ENCODE measurements at regions not wholly inside any gene's neighbourhood (a gene's known extent, or its start where the extent isn't known, plus 50 kb on each side); places are given as distances from the start of the nearest gene placed in this dataset.

DNA sequence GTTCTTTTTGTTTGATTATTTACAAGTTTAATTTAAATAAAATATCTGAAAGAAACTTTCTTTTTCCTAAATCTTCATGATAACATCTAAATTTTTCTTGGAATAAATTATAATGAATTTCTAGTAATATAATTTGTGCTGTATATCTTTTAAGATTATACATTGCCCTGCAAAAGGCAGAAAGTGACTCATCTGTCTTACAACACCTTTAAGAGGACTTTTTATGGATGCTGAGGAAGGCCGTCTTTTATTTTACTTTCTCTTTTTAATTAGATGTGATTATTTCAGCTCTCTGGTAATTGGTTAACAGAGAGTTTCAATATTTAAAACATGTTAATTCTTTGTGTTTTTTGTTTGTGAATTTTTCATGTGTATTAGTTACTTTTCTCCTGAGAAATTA lies 598.4 kb downstream of the RPL10L start:
- no peak overlapping the region for H3K4me2 ChIP-seq (ENCODE audit: insufficient read depth, low read length)
- no peaks in the 10 kb centered on the region for H3K27me3 ChIP-seq (ENCODE audit: control insufficient read depth in 2 of 2, insufficient read depth in 2 of 2, low read length in 2 of 2)
- no peaks in the 10 kb centered on the region for H3K79me2 ChIP-seq (ENCODE audit: control insufficient read depth, insufficient read depth, low read length)
- 0% methylated on average over 1 of the region's 1 CpG for WGBS (ENCODE audit: insufficient coverage, low coverage, missing lambda C conversion rate)
- ChIA-PET CTCF (ENCODE audit: low intra/inter-chr PET ratio) (no interaction called here), POLR2A (no interaction called here)
- no peak for DNase-seq (ENCODE audit: extremely low read depth in 1 of 4, low spot score in 3 of 4)
- no peak overlapping the region for H3K9ac ChIP-seq (ENCODE audit: insufficient read depth in 1 of 2, low read depth in 2 of 2, low read length in 2 of 2)
- H3K9me3 ChIP-seq (replicated peaks; ENCODE audit: control insufficient read depth, insufficient read depth, low read depth, low read length), result peaks cover 2% of the 10 kb centered on the region; the same call in 1 of the 2 replicates
- H2AFZ ChIP-seq (ENCODE audit: low read depth, low read length), result no peak overlapping the region
- BruUV-seq (replicated peaks), result no TSS peak
- H3K4me1 ChIP-seq (replicated peaks in 1 of 2; ENCODE audit: control insufficient read depth in 2 of 2, insufficient read depth in 2 of 2, low read length in 2 of 2), result no peaks in the 10 kb centered on the region
- intact Hi-C loops (cut with micrococcal nuclease) (no loop called here), in situ Hi-C loops (cut with MboI) (no loop called here)
- H3K4me3 ChIP-seq, result no peak overlapping the region
- ATAC-seq, result no peak
- TF ChIP-seq KDM1A (IDR thresholded peaks at IDR 0.05) (no peak), ZNF354B (CRISPR knock-in tag; IDR thresholded peaks at IDR 0.05) (no peak)
- no peak for FAIRE-seq
- H3K36me3 ChIP-seq (ENCODE audit: control insufficient read depth, insufficient read depth, low read length), result no peaks in the 10 kb centered on the region
- no peak overlapping the region for H3K27ac ChIP-seq (ENCODE audit: extremely low read depth, low read depth, low read length)
- H3K9me1 ChIP-seq (ENCODE audit: control insufficient read depth, insufficient read depth, low read length), result no peaks in the 10 kb centered on the region
- no peaks in the 10 kb centered on the region for H4K20me1 ChIP-seq (replicated peaks; ENCODE audit: control insufficient read depth, insufficient read depth, low read length)

GRCh38 chr14:46051796-46052195 lies 599.8 kb downstream of the RPL10L start:
- intact Hi-C loops (cut with micrococcal nuclease) (no loop called here), in situ Hi-C loops (cut with MboI) (no loop called here)
- Histone ChIP-seq H3K27ac (ENCODE audit: extremely low read depth, low read depth, low read length) (no peak overlapping the region), H3K27me3 (ENCODE audit: control insufficient read depth in 2 of 2, insufficient read depth in 2 of 2, low read length in 2 of 2) (no peaks in the 10 kb centered on the region), H3K4me2 (ENCODE audit: insufficient read depth, low read length) (no peak overlapping the region), H3K36me3 (ENCODE audit: control insufficient read depth, insufficient read depth, low read length) (no peaks in the 10 kb centered on the region), H3K4me3 (no peak overlapping the region), H3K9me1 (ENCODE audit: control insufficient read depth, insufficient read depth, low read length) (no peaks in the 10 kb centered on the region), H3K4me1 (replicated peaks in 1 of 2; ENCODE audit: control insufficient read depth in 2 of 2, insufficient read depth in 2 of 2, low read length in 2 of 2) (no peaks in the 10 kb centered on the region), H3K9ac (ENCODE audit: insufficient read depth in 1 of 2, low read depth in 2 of 2, low read length in 2 of 2) (no peak overlapping the region), H3K79me2 (ENCODE audit: control insufficient read depth, insufficient read depth, low read length) (no peaks in the 10 kb centered on the region), H2AFZ (ENCODE audit: low read depth, low read length) (no peak overlapping the region), H3K9me3 (replicated peaks; ENCODE audit: control insufficient read depth, insufficient read depth, low read depth, low read length) (peaks cover 2% of the 10 kb centered on the region; the same call in 1 of the 2 replicates), H4K20me1 (replicated peaks; ENCODE audit: control insufficient read depth, insufficient read depth, low read length) (no peaks in the 10 kb centered on the region)
- ChIA-PET POLR2A (no interaction called here), CTCF (ENCODE audit: low intra/inter-chr PET ratio) (no interaction called here)
- FAIRE-seq (no peak), DNase-seq (ENCODE audit: extremely low read depth in 1 of 4, low spot score in 3 of 4) (no peak), ATAC-seq (no peak)
- no TSS peak for BruUV-seq (replicated peaks)
- WGBS (ENCODE audit: insufficient coverage, low coverage, missing lambda C conversion rate), result 0% methylated on average over 1 of the region's 1 CpG
- TF ChIP-seq, protein P1, sequence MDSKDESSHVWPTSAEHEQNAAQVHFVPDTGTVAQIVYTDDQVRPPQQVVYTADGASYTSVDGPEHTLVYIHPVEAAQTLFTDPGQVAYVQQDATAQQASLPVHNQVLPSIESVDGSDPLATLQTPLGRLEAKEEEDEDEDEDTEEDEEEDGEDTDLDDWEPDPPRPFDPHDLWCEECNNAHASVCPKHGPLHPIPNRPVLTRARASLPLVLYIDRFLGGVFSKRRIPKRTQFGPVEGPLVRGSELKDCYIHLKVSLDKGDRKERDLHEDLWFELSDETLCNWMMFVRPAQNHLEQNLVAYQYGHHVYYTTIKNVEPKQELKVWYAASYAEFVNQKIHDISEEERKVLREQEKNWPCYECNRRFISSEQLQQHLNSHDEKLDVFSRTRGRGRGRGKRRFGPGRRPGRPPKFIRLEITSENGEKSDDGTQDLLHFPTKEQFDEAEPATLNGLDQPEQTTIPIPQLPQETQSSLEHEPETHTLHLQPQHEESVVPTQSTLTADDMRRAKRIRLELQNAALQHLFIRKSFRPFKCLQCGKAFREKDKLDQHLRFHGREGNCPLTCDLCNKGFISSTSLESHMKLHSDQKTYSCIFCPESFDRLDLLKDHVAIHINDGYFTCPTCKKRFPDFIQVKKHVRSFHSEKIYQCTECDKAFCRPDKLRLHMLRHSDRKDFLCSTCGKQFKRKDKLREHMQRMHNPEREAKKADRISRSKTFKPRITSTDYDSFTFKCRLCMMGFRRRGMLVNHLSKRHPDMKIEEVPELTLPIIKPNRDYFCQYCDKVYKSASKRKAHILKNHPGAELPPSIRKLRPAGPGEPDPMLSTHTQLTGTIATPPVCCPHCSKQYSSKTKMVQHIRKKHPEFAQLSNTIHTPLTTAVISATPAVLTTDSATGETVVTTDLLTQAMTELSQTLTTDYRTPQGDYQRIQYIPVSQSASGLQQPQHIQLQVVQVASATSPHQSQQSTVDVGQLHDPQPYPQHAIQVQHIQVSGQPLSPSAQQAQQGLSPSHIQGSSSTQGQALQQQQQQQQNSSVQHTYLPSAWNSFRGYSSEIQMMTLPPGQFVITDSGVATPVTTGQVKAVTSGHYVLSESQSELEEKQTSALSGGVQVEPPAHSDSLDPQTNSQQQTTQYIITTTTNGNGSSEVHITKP (IDR thresholded peaks at IDR 0.05; ENCODE audit: partially characterized antibody), result no peak
- TF ChIP-seq CREB3 (tag; conservative IDR thresholded peaks at IDR 0.05; ENCODE audit: low read depth) (no peak), SMAD2 (IDR thresholded peaks at IDR 0.05; ENCODE audit: low read depth, low read length) (no peak), ZBTB7A (IDR thresholded peaks at IDR 0.05; ENCODE audit: borderline replicate concordance, control insufficient read depth, low read depth, low read length) (no peak)
